Right lobe of liver (tissue), 6 donors: ENCODE measurements at regions not wholly inside any gene's neighbourhood (a gene's known extent, or its start where the extent isn't known, plus 50 kb on each side); places are given as distances from the start of the nearest gene placed in this dataset.
"Not testable (repeated sequence)": the region's sequence is repeated elsewhere in the genome, so short reads cannot be mapped to it uniquely, and the experiment has no call there.

ENCODE experiments used
- ATAC-seq, 4 donors: fragments of 200-7000 bp; cut with Tn5 transposase; one replicate each; pipeline ENCODE4 v1.9.1; 2020; ENCODE audit warnings: mild to moderate bottlenecking in 4 of 4, moderate library complexity in 4 of 4
- DNase-seq, 3 donors: peaks; one replicate each; pipeline ENCODE4 v3.0.0-alpha.2; 2020
- H3K27ac ChIP-seq, 3 donors: fragments of 200-600 bp; one replicate each; pipeline ENCODE4 v1.8.0; 2022
- H3K27me3 ChIP-seq, 2 donors: fragments of 200-600 bp; one replicate each; pipeline ENCODE4 v1.8.0; 2022
- H3K36me3 ChIP-seq, 4 donors: fragments of 200-600 bp; sonication (generic) in 1 of 4; one replicate each; pipeline versions ENCODE4 v1.5.1 to v1.8.0; 2017 to 2022; ENCODE audit warnings: control low read depth in 1 of 4
- H3K4me1 ChIP-seq, 4 donors: fragments of 200-600 bp; sonication (generic) in 1 of 4; one replicate each; pipeline versions ENCODE4 v1.5.1 to v1.8.0; 2017 to 2022; ENCODE audit warnings: control low read depth in 1 of 4
- H3K4me3 ChIP-seq, 3 donors: fragments of 200-600 bp; one replicate each; pipeline ENCODE4 v1.8.0; 2022
- H3K9me3 ChIP-seq, 4 donors: fragments of 200-600 bp; sonication (generic) in 1 of 4; one replicate each; pipeline versions ENCODE4 v1.5.1 to v1.8.0; 2017 to 2022; ENCODE audit warnings: control low read depth in 1 of 4
- POLR2A ChIP-seq: fragments of 450-650 bp; IDR thresholded peaks from one replicate; pipeline ENCODE4 v1.6.1; 2017; ENCODE audit warnings: antibody characterized with exemption, mild to moderate bottlenecking
- WGBS: methylation state at CpG from one replicate; pipeline ENCODE4 v1.1.6; 2018; ENCODE audit warnings: low coverage, low lambda C conversion rate; ENCODE audit not compliant: insufficient coverage; ENCODE audit errors: missing lambda C conversion rate; 5-methylcytosine and 5-hydroxymethylcytosine counted together
- intact Hi-C, 2 donors: fragments of 100-400 bp; cut with DNase I; formaldehyde crosslinking; loops; one replicate each; pipeline versions ENCODE4 v1.11.2 to v1.14.1; 2022
- TF ChIP-seq, protein P1 (sequence below), 4 donors: fragments of 200-600 bp in 3 of 4; fragments of 450-650 bp in 1 of 4; IDR thresholded peaks; one replicate each; pipeline versions ENCODE4 v1.5.1 to v1.8.0; 2016 to 2022; ENCODE audit warnings: antibody characterized with exemption in 4 of 4, mild to moderate bottlenecking in 2 of 4
- donor health status: DM: no; HTN: yes; CAD: no.
- donor health status: DM: no; HTN: no; CAD: no.
- donor health status: DM: no; HTN: no; CAD: no.
- donor health status: DM: no; HTN: yes; CAD: no.
- donor health status: DM: no; HTN: yes; CAD: no.

DNA sequence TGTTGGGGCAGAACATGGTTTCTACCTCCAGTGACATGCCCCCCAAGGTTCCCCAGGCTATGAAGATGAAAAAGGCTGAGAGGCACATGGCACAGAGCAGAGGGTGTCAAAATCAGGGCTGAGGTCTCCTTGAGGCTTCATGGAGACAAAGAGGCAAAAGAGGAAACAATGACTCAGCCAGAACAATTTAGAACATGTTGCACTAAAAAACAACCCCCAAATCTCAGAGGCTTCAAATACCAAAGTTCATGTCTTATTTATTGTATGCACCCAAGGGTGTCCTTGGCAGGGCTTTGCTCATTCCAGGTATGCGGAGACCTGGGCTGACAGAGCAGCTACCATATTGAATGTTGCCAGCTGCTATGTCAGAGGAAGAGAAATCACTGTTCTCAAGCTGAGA, 964.1 kb downstream of the GRID1 start:
- WGBS = 83% methylated on average over 1 of the region's 1 CpG
- Histone ChIP-seq H3K36me3 (no peaks in the 10 kb centered on the region), H3K4me1 (no peaks in the 10 kb centered on the region), H3K4me3 (no peak overlapping the region), H3K27ac (no peak overlapping the region), H3K9me3 (no peaks in the 10 kb centered on the region), H3K27me3 (no peaks in the 10 kb centered on the region)
- intact Hi-C loops = no loop called here
- ATAC-seq (no peak), DNase-seq (no peak)
- no peak for TF ChIP-seq POLR2A
- TF ChIP-seq, protein P1, sequence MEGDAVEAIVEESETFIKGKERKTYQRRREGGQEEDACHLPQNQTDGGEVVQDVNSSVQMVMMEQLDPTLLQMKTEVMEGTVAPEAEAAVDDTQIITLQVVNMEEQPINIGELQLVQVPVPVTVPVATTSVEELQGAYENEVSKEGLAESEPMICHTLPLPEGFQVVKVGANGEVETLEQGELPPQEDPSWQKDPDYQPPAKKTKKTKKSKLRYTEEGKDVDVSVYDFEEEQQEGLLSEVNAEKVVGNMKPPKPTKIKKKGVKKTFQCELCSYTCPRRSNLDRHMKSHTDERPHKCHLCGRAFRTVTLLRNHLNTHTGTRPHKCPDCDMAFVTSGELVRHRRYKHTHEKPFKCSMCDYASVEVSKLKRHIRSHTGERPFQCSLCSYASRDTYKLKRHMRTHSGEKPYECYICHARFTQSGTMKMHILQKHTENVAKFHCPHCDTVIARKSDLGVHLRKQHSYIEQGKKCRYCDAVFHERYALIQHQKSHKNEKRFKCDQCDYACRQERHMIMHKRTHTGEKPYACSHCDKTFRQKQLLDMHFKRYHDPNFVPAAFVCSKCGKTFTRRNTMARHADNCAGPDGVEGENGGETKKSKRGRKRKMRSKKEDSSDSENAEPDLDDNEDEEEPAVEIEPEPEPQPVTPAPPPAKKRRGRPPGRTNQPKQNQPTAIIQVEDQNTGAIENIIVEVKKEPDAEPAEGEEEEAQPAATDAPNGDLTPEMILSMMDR (IDR thresholded peaks at IDR 0.05) = no peak

DNA sequence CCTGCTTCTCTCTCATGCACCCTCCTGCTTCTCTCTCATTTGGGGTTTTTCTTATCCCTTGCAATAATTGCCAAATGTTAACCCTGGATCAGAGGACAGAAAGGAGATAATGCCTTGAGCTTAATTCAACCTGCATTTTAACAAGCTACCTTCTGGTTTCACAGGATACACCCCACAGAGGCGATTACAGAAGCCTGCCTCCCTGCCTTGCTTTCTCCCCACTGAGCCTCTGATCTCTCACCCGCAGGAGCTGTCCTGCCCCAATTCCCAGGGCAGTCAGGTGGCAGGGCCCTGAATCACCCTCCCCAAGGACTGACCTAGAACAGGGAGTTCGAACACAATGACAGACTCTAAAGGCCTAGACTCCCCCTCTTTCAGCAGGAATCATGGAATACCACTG, 959.5 kb downstream of the GRID1 start:
- intact Hi-C loops = no loop called here
- Histone ChIP-seq H3K9me3 (no peaks in the 10 kb centered on the region), H3K4me3 (no peak overlapping the region), H3K27ac (no peak overlapping the region), H3K36me3 (no peaks in the 10 kb centered on the region), H3K4me1 (no peaks in the 10 kb centered on the region), H3K27me3 (no peaks in the 10 kb centered on the region)
- no CpG with 5 or more reads among the region's 3 CpGs for WGBS
- ATAC-seq (no peak), DNase-seq (no peak)
- TF ChIP-seq POLR2A = no peak
- TF ChIP-seq, protein P1 (IDR thresholded peaks at IDR 0.05) = no peak

DNA sequence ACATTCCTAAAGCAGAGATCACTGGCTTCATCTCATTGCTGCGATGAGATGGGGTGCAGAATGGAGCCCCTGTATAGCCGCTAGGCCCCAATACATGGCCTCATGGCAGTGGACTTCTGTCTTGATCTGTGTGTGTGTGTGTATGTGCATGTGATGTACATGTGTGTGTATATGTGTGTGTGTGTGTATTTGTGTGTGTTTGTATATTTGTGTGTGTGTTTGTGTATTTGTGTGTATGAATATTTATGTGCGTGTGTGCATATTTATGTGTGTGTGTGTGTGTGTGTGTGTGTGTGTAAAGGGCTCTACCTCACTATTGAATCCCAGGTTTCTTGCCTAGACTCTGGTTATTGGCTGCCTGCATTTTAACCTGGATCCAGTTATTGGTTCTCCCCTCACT, 958.2 kb downstream of the GRID1 start:
- no peak for DNase-seq
- Histone ChIP-seq H3K27ac (no peak overlapping the region), H3K4me1 (no peaks in the 10 kb centered on the region), H3K36me3 (no peaks in the 10 kb centered on the region), H3K9me3 (no peaks in the 10 kb centered on the region), H3K4me3 (no peak overlapping the region), H3K27me3 (no peaks in the 10 kb centered on the region)
- intact Hi-C loops = no loop called here
- TF ChIP-seq POLR2A = no peak
- TF ChIP-seq, protein P1 (IDR thresholded peaks at IDR 0.05) = no peak
- WGBS = 100% methylated on average over 2 of the region's 3 CpGs
- no peak for ATAC-seq

DNA sequence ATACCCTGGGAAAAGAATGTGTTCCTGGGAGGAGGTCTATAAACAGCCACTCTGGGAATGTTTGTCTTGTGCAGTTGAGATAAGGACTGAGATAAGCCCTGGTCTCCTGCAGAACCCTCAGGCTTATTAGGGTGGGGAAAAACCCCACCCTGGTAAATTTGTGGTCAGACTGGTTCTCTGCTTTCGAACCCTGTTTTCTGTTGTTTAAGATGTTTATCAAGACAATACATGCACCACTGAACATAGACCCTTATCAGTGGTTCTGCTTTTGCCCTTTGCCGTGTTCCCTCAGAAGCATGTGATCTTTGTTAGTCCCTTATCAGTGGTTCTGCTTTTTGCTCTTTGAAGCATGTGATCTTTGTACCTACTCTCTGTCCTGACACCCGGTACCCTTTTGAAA, 956.0 kb downstream of the GRID1 start:
- H3K27ac ChIP-seq, H3K9me3 ChIP-seq, H3K36me3 ChIP-seq, ATAC-seq, intact Hi-C loops, H3K4me3 ChIP-seq, H3K27me3 ChIP-seq, H3K4me1 ChIP-seq, DNase-seq: not testable (repeated sequence)
- whole genome bisulfite sequencing = 18% methylated on average over 3 of the region's 3 CpGs

GRCh38 chr10:85413570-85413969, 953.0 kb downstream of the GRID1 start:
- intact Hi-C loops = no loop called here
- Histone ChIP-seq H3K27ac (no peak overlapping the region), H3K36me3 (no peaks in the 10 kb centered on the region), H3K4me3 (no peak overlapping the region), H3K9me3 (no peaks in the 10 kb centered on the region), H3K4me1 (no peaks in the 10 kb centered on the region), H3K27me3 (no peaks in the 10 kb centered on the region)
- no peak for DNase-seq
- ATAC-seq = no peak
- 33% methylated on average over 4 of the region's 5 CpGs for WGBS
- TF ChIP-seq POLR2A = no peak
- TF ChIP-seq, protein P1 (IDR thresholded peaks at IDR 0.05) = no peak
